Smooth muscle cell (in vitro differentiated cells): ENCODE measurements at regions not wholly inside any gene's neighbourhood (a gene's known extent, or its start where the extent isn't known, plus 50 kb on each side); places are given as distances from the start of the nearest gene placed in this dataset.

Experiments used
- DNase-seq: peaks from one replicate; lab custom pipeline; 2025; ENCODE audit not compliant: unreplicated experiment; lab: John Stamatoyannopoulos, UW
- H2AFZ ChIP-seq: fragments of 200-600 bp; sonication (generic); 2 replicates; pipeline ENCODE4 v1.6.0; 2016; ENCODE audit warnings: antibody characterized with exemption, low read depth, mild to moderate bottlenecking
- H3F3A ChIP-seq: fragments of 200-600 bp; sonication (generic); 2 replicates; pipeline ENCODE4 v1.6.0; 2017; ENCODE audit warnings: antibody characterized with exemption, low read depth
- H3K27ac ChIP-seq: fragments of 200-600 bp; sonication (generic); 2 replicates; pipeline ENCODE4 v1.5.1; 2016; ENCODE audit warnings: low read depth, mild to moderate bottlenecking
- H3K27me3 ChIP-seq: fragments of 200-600 bp; sonication (generic); 2 replicates; pipeline ENCODE4 v1.6.1; 2016; ENCODE audit warnings: low read depth, mild to moderate bottlenecking
- H3K36me3 ChIP-seq: fragments of 200-600 bp; sonication (generic); 2 replicates; pipeline ENCODE4 v1.5.1; 2016; ENCODE audit warnings: low read depth
- H3K4me1 ChIP-seq: fragments of 200-600 bp; sonication (generic); 2 replicates; pipeline ENCODE4 v1.5.1; 2016; ENCODE audit warnings: low read depth
- H3K4me2 ChIP-seq: fragments of 200-600 bp; sonication (generic); 2 replicates; pipeline ENCODE4 v1.6.0; 2016; ENCODE audit warnings: mild to moderate bottlenecking
- H3K4me3 ChIP-seq: fragments of 200-600 bp; sonication (generic); 2 replicates; pipeline ENCODE4 v1.5.1; 2016; ENCODE audit warnings: mild to moderate bottlenecking
- H3K79me2 ChIP-seq: fragments of 200-600 bp; sonication (generic); 2 replicates; pipeline ENCODE4 v1.6.0; 2016; ENCODE audit warnings: low read depth, mild to moderate bottlenecking
- H3K9ac ChIP-seq: fragments of 200-600 bp; sonication (generic); 2 replicates; pipeline ENCODE4 v1.6.0; 2016; ENCODE audit warnings: low read depth
- H3K9me3 ChIP-seq: fragments of 200-600 bp; sonication (generic); replicated peaks from 2 replicates; pipeline ENCODE4 v1.5.1; 2016; ENCODE audit warnings: low read depth
- H4K20me1 ChIP-seq: fragments of 200-600 bp; sonication (generic); 2 replicates; pipeline ENCODE4 v1.6.0; 2016; ENCODE audit warnings: low read depth
- WGBS: methylation state at CpG from one replicate; pipeline ENCODE4 v1.1.7; 2016; ENCODE audit warnings: low lambda C conversion rate; 5-methylcytosine and 5-hydroxymethylcytosine counted together
- TF ChIP-seq, protein P1 (sequence below): fragments of 200-600 bp; sonication (generic); IDR thresholded peaks from 2 replicates; pipeline ENCODE4 v1.5.1; 2017; ENCODE audit warnings: borderline replicate concordance, mild to moderate bottlenecking, antibody characterized with exemption; ENCODE audit not compliant: insufficient read depth, poor library complexity, severe bottlenecking

DNA sequence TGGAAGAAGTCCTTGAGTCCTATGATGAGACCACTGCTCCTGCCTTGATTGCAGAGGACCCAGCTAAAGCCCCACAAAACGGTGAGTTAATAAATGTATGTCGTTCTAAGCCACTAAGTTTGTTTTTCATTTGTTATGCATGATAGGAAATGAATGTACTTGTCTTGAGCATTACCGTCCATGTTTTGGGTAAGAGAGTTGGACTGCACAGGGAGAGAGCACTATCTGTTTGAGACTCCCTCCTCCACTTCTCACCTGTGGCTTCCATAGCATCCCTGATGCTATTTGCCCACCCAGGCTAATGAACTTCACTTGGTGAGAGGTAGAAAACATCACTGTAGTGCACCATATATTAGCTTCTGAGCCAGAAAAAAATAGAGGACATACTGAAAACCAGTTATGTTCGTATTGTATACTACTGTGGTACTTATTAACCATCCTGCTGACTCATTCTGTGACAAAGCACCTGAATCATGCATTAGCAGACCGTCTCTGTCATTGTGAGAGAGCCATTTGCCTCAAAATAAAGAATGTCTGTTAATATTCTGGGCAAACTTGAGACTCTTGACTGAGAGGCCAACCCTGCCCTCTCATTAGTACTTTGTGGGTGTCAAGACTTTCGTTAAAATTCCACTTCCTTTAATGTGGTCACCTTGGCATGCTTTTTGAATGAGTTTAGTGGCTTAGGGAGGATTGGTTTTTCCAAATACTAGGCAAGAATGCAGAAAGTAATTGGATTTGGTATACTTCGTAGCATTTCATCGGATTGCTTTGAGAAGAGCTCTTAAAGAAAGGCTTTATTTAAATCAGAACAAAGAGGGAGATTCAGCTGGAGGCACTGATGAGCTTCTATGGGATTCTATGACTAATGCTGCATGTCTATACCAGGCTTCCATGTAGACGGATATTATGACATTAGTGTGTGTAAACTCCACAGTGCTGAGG lies 99.3 kb upstream of the GRPR start:
- TF ChIP-seq, protein P1, sequence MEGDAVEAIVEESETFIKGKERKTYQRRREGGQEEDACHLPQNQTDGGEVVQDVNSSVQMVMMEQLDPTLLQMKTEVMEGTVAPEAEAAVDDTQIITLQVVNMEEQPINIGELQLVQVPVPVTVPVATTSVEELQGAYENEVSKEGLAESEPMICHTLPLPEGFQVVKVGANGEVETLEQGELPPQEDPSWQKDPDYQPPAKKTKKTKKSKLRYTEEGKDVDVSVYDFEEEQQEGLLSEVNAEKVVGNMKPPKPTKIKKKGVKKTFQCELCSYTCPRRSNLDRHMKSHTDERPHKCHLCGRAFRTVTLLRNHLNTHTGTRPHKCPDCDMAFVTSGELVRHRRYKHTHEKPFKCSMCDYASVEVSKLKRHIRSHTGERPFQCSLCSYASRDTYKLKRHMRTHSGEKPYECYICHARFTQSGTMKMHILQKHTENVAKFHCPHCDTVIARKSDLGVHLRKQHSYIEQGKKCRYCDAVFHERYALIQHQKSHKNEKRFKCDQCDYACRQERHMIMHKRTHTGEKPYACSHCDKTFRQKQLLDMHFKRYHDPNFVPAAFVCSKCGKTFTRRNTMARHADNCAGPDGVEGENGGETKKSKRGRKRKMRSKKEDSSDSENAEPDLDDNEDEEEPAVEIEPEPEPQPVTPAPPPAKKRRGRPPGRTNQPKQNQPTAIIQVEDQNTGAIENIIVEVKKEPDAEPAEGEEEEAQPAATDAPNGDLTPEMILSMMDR, result no peak
- H3K4me1 ChIP-seq, result peaks cover 39% of the 10 kb centered on the region
- H3K79me2 ChIP-seq, result no peaks in the 10 kb centered on the region
- peaks cover 14% of the 10 kb centered on the region for H3F3A ChIP-seq
- H3K36me3 ChIP-seq, result no peaks in the 10 kb centered on the region
- H3K4me2 ChIP-seq, result peak overlapping the region; percentile 62
- peak overlapping the region; percentile 88 for H3K9ac ChIP-seq
- H3K9me3 ChIP-seq, result no peaks in the 10 kb centered on the region
- H3K27me3 ChIP-seq, result no peaks in the 10 kb centered on the region
- WGBS, result 27% methylated on average over 9 of the region's 9 CpGs
- peak overlapping the region; percentile 96 for H3K27ac ChIP-seq
- H4K20me1 ChIP-seq, result no peaks in the 10 kb centered on the region
- no peak overlapping the region for H3K4me3 ChIP-seq
- no peak for DNase-seq
- H2AFZ ChIP-seq, result no peak overlapping the region

DNA sequence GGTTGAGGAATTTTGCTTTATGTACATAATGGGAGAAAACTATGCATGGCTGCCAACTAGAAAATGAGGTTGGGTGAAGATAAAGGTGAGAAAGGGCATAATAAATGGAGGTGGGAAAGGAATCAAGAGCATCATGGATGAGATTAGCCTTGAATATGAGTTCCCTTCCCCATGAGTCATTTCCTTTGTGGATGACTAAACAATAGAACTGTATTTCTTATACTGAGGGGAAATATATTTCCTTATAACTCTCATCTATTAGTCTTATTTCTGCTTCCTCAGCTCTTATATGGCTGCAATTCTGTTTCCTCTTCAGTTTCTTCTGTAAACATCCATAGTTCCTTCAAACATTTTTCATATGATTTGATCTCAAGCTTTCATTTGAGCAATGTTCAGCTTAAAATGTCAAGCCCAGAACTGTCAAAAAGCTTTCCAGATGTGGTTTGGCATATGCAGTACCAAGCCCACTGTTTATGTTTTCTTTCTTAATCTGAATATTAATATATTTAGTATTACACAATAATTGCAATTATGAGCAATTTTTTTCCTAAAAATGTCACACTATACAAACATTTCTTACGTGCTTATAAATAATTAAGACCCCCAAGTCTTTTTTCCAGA lies 100.7 kb upstream of the GRPR start:
- Histone ChIP-seq H3K79me2 (no peaks in the 10 kb centered on the region), H3K9me3 (no peaks in the 10 kb centered on the region), H2AFZ (no peak overlapping the region), H4K20me1 (no peaks in the 10 kb centered on the region), H3K36me3 (no peaks in the 10 kb centered on the region), H3K27ac (peak overlapping the region; percentile 96), H3K27me3 (no peaks in the 10 kb centered on the region), H3K4me2 (no peak overlapping the region), H3F3A (peaks cover 14% of the 10 kb centered on the region), H3K4me1 (peaks cover 31% of the 10 kb centered on the region), H3K9ac (no peak overlapping the region), H3K4me3 (no peak overlapping the region)
- WGBS, result 32% methylated on average over 1 of the region's 1 CpG
- TF ChIP-seq, protein P1, result no peak
- DNase-seq, result no peak

DNA sequence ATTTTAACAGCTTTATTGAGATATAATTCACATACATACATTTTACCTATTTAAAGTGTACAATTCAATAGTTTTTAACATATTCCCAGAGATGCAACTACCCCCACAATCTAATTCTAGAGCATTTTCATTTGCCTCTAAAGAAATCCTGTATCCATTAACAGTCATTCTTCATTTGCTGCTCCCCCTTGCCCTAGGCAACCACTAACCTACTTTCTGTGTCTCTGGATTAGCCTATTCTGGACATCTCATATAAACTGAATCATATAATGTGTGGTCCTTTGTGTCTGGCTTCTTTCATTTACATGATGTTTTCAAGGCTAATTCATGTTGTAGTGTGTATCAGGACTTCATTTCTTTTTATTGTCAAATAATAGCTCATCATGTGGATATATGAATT lies 105.1 kb upstream of the GRPR start:
- Histone ChIP-seq H3K36me3 (no peaks in the 10 kb centered on the region), H3K4me1 (no peaks in the 10 kb centered on the region), H3K4me2 (no peak overlapping the region), H3K4me3 (no peak overlapping the region), H3F3A (peaks cover 2% of the 10 kb centered on the region), H3K9me3 (no peaks in the 10 kb centered on the region), H3K27me3 (no peaks in the 10 kb centered on the region), H3K9ac (no peak overlapping the region), H3K27ac (no peak overlapping the region), H4K20me1 (no peaks in the 10 kb centered on the region), H2AFZ (no peak overlapping the region), H3K79me2 (no peaks in the 10 kb centered on the region)
- no peak for DNase-seq
- TF ChIP-seq, protein P1, result no peak
